Transverse colon (tissue), 4 donors: ENCODE measurements at regions not wholly inside any gene's neighbourhood (a gene's known extent, or its start where the extent isn't known, plus 50 kb on each side); places are given as distances from the start of the nearest gene placed in this dataset.

Experiments used
- CTCF ChIP-seq, 5 experiments: fragments of 200-600 bp in 3 of 5; fragments of 450-650 bp in 2 of 5; sonication (generic) in 3 of 5; IDR thresholded peaks; 1 replicate in 2 of 5; 2 replicates in 3 of 5; pipeline ENCODE4 v1.5.1; 2016 to 2017; ENCODE audit warnings: antibody characterized with exemption in 5 of 5, inconsistent platforms in 3 of 5, mild to moderate bottlenecking in 2 of 5, moderate library complexity in 1 of 5
- EP300 ChIP-seq: sonication (generic); formaldehyde crosslinking; IDR thresholded peaks from one replicate; pipeline ENCODE4 v1.6.1; 2017; ENCODE audit warnings: antibody characterized with exemption, low read depth
- POLR2A ChIP-seq: fragments of 450-650 bp; IDR thresholded peaks from one replicate; pipeline ENCODE4 v1.6.1; 2016; ENCODE audit warnings: antibody characterized with exemption, mild to moderate bottlenecking, moderate library complexity
- POLR2AphosphoS5 ChIP-seq, 3 donors: sonication (generic); formaldehyde crosslinking; IDR thresholded peaks; one replicate each; pipeline ENCODE4 v1.6.1; 2016; ENCODE audit warnings: antibody characterized with exemption in 3 of 3

- TF ChIP-seq CTCF (IDR thresholded peaks at IDR 0.05): no peak
- TF ChIP-seq POLR2AphosphoS5 (IDR thresholded peaks at IDR 0.05): no peak
- TF ChIP-seq POLR2A: no peak
- TF ChIP-seq EP300: no peak
Measured at GRCh38 chr3:18681818-18682345, 256.7 kb upstream of the SATB1 start.
